HG03108 (cell line): ENCODE measurements at regions not wholly inside any gene's neighbourhood (a gene's known extent, or its start where the extent isn't known, plus 50 kb on each side); places are given as distances from the start of the nearest gene placed in this dataset.
A peak's percentile ranks its signal among the peaks of the same experiment; 100 is the strongest.
"Not testable (repeated sequence)": the region's sequence is repeated elsewhere in the genome, so short reads cannot be mapped to it uniquely, and the experiment has no call there.

Source experiments
- ATAC-seq: cut with Tn5 transposase; IDR thresholded peaks from one replicate; pipeline ENCODE4 v1.9.1; 2021; ENCODE audit warnings: moderate library complexity; ENCODE audit not compliant: unreplicated experiment

DNA sequence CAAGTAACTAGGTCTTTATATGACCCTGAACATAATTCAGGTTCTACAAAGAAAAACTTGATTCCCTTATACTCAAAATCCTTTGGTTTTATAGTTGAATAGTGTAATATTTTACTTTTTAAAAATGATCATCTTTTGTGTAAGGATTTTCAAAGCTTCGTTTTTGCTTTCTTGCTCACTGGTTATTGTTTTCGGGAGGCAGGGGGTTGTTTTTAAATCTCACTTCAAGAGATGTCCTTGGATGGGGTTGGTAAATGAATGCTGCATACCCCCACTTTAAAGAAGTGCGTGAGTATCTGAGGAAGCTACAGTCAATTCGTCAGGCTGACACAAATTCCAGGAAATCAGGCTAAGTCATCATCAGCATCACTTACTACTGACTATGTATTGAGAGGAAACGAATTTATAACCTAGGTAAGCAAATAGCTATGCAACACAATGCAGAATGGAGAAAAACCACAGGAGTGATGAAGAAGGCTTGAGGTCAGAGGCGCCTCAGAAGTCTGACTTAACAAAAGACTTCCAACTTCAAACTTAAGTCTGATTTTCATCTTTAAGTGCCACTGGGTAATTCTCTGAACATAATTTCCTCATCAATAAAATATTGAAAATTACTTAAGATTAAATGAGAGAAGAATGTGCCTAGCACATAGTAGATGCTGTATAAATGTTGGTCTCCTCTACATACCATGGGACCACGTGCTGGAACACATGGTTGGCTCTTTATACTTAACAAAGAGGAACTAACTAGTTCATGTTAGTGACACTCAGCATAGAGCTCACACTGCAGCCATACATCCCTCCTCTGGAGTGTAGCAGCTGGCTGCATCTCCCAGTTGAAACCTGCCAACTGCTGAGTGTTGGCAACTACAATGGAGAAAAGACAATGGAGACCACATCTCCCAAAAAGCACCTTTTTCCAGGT, 106.0 kb upstream of the KIF2A start:
- ATAC-seq: no peak

DNA sequence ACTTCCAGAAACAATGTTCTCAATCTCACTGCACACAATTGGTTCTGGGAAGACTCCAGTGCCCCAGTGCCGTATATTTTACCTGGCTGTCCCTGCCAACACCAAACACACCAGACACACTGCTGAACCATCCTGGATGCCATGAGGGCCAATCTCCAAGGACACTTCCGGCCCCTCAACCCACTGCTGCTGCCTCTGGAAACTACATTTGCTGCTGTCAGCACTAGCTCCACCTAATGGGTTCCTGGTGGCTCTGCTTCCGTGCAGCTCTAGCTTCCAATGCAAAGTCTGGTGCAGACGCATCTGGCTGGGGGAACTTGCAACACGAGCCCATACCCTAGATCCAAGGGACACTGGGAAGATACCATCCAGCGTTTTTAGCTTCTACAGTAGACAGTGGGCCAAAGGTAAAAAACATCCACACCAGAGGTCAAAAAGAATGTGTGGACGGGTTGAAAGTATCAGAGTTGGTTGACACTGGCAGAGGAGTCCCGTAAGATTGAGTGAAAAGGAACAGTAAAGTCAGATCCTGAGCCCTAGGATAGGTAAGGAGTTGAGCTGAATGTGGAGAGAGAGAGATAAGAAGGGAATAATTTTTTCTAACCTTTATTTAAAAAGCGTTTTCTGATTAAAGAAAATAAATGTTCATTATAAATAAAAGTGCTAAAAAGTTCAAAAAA, 99.7 kb upstream of the KIF2A start:
- no peak for ATAC-seq

DNA sequence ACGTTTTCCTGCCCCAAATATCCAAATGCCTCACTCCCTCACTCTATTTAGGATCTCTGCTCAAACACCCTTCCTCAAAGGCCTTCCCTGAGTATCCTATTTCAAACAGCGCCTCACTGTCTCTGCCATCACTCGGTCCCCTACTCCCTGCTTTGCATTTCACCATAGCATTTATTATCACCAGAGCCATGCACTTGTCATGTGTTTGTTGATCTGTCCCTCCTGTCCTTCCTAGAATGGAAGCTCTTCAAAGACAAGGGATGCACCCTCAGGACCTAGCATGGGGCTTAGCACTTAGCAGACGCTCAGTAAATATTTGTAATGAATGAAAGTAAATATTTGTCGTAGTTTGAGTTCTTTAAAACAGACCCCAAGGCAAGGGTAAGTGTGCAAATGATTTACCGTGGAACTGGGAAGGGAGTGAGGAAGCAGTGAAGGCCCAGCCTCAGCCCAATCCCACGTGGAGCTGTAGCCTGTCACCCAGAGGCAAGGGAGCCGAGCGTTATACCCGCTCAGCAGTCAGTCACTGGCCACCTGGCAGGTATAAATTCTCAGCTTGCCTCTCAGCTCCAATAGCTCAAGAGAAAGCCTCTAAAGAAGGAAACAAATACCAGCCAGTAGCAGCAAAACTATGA, 97.7 kb upstream of the KIF2A start:
- no peak for ATAC-seq

DNA sequence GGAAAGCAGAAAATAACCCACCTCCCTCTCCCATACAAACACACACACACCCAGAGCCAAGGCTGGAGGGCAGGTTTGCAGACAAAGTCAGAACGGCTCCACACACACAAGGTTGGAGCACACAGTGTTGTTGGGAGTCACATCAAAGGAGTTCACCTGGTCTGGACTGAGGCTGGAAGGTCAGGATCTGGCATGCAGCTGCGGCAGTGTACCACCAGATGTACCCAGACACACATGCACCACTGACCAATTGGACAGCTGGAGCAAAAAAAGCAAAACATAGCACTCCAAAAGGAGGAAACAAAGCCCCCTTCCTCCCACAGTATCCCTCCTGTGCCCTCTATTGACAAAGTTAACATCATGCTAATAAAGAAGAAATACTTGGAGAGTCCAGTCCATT, 94.6 kb upstream of the KIF2A start:
- no peak for ATAC-seq

DNA sequence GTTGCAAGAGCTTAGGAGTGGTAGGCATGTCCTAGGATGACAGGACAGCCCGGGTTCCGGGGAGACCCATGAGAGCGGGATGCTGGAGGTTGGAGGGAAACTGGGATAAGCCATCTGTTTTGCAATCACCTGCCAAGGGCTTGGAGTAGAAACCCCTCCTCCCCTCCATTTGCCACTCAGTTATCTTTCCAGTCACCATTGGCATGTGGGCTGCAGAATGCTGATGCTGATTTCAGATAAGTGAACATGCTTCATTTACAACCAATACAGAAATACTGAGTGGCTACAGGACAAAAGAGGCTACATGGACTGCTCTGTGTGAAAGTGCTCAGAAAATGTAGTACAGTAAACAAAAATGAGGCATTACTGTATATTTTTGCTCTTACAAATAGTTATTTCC, 93.4 kb upstream of the KIF2A start:
- ATAC-seq: no peak

DNA sequence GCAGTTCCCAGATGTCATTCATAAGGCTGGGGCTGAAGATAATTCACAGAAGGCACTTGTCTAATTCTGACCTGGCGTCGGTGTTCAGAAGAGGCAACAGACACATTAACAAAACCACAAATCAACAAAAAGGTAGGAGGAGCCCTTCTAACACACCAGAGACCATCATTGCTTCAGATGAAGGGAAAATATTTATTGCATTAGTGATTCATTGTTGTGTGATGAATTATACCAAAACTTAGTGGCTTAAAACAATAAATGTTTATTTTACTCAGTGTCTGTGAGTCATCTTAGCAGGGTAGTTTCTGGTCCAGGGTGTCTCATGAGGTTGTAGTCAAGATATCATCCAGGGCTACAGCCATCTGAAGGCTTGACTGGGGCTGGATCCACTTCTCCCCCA, 91.3 kb upstream of the KIF2A start:
- ATAC-seq: no peak

DNA sequence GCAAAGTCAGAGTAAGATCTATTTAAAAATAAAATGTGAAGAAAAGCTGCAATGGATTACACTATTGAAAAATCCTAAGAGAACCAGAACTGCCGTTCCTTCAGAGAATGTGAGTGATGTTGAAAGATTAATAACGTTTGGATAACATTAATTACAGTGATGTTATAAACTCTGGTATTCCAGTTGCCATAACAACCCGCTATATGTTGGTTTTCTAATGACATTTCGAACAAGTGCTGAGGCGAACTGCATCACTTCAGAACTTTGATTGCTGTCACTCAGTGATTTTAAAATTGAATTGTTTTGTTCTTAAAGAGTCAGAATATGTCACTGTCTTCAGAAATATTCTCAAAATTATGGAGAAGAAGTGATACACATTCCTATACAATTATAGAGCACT, 89.4 kb upstream of the KIF2A start:
- ATAC-seq: not testable (repeated sequence)

DNA sequence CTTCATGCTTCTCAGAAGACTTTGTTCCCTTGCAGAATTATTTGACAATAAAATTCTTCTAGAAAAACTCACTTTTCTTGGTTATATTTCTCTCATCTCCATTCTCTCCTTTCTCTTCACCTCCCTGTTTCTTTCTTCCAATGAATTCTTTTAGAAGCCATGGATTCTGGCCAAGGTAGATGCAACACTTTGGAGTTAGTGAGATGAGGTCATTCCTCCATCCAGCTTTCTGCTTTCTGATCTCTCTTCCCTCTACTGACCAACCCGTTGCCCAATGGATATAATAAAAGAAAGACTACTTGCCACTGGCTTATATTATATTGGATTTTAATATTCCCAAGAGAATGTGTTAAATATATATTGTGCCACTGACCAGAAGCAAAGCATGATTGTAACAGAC, 88.9 kb upstream of the KIF2A start:
- not testable (repeated sequence) for ATAC-seq

DNA sequence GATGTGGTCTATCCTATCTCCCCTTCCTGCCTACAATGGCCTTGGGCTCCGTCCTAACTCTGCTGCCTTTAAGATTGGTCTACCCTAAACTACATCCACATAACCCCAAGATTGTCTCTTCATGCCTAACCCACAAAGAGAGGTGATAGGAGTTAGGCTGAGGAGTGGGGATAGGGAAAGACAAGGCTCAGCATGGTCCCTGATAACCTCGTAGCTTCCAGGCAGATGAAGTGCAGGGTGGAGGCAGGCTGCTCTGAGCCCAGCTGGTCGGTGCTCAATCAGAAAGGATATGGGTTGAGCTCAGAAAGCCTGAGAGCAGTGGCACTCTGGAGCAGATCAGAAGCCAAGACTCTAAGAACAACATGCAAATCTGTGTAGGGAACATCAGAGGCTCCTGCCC, 87.1 kb upstream of the KIF2A start:
- ATAC-seq: not testable (repeated sequence)

DNA sequence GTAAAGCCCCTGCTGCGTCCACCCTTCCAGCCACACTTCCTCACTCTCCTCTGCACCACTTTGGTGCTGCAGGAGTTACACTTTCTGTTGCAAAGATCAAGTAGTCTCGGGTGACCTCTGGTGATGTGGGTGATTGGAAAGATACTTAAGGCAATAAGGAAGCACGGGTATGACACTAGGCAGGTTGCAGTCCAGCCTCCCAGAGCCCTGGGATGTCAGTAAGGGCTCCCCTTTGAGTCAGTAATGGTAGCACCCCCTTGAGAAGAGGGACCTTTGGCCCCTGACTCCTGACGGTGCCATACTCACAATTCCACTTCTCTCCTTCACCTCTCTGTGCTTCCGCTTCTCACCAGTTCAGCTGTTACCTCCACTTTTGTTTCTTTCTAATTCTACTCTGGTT, 84.1 kb upstream of the KIF2A start:
- not testable (repeated sequence) for ATAC-seq

DNA sequence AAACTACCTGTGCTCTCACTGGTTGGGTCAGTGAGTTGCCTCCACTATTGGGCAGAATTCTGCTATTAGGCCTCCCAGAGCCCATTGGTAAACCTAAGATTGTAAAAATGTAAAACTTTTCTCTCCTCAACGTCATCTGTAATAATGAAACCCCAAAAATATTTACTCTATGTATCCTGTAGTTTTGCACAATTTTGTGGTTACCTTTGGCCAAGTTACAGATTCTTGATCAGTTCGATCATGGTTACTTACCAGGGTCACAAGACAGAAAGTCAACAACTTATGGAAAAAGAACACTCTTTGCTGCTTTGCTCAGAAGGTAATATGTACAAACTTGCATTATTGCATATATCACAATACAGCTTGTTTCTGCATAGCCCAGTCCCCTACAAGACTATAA, 83.7 kb upstream of the KIF2A start:
- not testable (repeated sequence) for ATAC-seq

DNA sequence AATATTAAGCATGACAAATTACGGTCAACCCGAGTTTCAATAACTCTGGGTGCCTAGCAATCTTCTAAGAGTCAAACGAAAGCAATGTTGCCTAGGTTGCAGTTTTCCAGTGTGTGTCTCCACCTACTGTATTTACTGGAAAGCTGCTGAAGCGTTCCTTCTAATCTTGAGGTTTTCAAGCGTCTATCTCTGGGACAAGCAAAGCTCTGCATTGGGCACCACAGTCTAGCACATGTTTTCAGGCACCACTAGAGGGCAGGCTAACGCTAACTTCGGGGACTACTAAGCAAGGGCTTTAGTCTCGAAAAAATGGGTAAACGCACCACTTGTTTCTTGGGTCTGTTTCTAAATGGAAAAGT, 82.7 kb upstream of the KIF2A start:
- ATAC-seq: peak; percentile 89

DNA sequence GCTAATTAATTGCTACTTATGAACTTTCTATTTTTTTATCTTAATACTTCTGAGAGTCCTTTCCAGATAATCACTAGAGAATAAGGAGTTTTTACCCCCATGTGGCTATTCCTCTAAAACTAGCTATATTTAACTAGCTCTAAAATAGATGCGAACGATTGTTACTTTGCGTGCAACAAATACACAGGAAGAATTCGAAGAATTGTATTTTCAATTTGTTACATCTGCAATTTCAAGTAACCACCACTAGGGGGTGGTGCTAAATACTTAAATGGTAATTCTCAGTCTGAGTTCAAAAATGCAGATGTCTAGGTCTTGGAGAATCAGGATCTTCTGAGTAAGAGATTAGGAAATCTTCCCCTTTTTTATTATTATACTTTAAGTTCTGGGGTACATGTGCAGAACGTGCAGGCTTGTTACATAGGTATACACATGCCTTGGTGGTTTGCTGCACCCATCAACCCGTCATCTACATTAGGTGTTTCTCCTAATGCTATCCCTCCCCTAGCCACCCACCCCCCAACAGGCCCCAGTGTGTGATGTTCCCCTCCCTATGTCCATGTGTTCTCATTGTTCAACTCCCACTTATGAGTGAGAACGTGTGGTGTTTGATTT, 80.9 kb upstream of the KIF2A start:
- ATAC-seq: not testable (repeated sequence)

DNA sequence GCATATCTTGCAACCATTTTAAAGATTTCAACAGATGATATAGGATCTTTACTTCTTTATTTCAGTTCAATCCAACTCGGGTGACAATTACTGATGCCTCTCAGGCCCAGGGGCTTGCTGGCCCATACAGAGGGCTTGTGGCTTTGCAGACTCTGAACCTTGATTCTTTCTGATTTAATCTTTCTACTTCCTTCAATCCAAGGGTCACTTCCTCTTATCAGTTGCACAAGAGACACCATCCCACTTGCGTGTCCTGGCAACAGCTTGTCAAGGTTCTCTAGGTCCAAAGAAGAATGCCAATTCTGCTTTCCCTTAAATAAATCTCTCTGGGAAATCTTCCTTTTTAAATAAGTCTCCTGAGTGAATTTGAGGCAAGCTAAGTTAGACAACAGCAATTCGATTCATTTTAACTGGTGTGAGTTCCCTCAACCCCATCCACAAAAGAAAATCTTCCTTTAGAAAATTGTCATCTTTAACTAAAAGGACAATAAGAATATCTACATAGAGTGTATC, 75.1 kb upstream of the KIF2A start:
- ATAC-seq: not testable (repeated sequence)

DNA sequence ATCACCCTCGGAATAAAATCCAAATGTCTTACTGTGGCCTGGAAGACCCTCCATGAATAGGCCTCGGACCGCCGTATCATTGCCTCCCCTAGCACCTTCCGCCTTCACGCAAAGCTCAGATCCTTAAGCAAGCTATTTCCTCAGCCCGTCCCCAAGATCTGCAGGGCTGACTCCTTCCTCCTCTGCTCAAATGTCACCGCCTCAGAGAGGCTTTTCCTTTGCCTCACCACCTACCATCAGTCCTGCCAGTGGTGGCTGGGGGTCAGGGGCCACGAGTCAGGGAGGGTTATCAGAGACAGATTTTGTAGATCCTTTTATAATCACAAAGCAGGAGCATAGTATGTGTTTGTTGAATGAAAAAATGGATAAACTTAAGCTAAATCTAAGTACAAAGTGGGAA, 74.4 kb upstream of the KIF2A start:
- ATAC-seq: no peak

DNA sequence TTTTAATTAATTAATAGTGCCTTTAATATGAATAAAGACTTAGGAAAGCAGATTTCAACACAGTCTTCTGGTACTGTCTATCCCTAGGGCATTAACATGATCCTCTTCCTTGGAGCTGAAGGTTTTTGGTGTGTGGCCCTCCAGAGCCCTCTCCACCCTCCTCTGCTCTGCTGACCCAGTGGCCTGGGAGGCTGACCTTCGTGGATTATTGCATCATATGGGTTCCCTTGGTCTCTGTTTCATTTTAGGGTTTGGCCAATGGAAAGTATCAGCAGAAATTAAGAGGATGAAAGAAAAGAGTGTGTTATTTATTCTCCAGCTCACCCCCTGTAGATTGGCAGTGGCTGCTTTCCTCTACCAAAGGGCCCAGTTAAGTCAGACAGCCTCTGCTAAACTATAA, 73.8 kb upstream of the KIF2A start:
- ATAC-seq: not testable (repeated sequence)

DNA sequence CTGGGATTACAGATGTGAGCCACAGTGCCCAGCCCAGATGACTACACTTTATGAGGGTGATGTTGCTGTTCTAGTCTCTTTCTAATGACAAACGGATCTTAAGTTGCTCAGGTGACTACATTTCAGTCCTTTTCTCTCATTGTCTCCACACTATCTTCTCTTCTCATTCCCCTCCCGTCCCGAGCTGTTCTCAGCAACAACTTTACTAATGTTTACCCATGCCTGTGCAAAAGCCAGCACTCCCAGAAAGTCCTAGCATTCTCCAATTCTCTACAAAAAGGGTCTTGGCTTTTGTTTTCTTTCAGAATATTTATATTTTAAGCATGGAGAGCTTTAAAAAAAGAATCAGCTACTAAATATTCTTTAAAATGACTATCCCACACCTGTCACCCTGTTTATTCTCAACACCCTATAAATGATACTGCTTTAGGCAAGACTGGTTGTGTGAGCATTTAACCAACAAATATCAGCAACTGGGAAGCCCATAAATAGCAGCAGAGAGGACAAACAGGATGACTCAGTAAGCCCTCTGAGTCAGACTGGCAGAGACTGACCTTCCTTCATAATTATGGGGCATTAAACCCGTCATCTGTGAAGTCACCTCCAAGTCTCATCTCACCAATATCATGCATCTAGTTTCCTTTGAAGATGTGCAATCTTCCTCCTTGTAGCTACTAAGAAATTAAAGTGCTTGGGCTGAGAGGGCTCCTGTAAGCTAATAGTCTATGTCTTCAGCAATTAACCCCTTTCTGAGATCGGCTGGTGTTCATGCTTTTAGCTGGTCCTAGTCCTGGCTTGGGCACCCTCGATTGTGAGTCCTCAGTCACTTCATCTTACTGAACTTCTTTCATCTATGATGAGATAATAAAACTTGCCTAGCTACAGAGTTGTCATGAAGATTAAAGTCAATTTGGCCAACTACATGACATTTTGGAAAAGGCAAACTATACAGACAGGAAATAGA, 72.6 kb upstream of the KIF2A start:
- peak; percentile 75 for ATAC-seq

DNA sequence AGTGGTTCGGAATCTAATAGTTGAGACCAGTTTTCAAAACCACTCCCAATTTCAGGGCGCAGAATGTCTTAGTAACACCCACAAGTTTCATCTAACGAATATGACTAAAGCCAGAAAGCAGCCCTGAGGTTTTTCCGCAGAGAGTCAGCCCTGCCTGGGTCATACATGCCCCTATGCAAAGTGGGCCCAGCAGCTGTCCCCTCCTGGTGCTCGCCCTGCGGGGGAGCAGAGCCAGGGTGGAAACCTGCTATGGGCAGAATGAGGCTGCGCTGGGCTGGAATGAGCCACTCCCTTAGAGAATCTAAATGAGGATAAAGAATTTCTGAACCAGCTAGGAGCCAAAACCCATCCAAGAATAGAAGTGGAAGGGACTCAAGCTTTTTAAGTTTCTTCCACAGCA, 69.4 kb upstream of the KIF2A start:
- not testable (repeated sequence) for ATAC-seq

DNA sequence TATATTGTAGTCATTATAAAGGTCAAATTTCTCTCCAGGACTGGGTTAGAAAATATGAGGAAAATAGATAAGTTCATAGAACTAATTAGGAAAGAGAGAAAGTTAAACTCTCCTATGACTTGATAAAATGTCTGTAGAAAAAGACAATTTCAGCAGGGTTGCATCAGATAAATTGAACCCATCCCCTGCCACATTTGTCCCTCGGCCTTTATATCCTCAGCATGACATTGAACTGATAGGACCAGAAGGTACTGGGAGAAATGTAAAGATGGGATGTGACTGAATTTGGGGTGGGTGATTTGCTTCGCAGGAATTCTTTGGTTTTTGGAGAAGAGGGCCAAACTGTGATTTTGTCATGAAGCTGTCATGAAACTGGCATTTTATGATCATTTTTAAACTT, 68.1 kb upstream of the KIF2A start:
- not testable (repeated sequence) for ATAC-seq

DNA sequence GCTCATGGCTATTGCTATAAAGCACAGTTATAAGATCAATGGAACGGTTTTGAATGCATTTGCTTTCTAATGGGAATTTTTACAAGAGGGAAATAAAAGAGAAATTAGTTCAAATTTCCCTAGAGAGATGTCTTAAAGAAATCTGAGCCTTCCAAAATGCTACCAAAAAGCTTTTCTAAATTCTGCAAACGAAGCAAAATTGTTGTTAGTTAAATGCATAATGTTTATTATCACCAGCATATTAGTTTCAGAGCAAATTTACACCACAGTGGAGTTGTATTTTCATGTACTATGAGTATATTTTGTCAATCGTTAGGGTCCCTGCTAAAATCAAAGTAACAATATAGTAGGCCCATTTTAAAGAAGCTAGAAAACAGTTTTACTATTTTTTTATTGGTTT, 67.4 kb upstream of the KIF2A start:
- ATAC-seq: not testable (repeated sequence)
